HG02763 (cell line): ENCODE measurements at regions not wholly inside any gene's neighbourhood (a gene's known extent, or its start where the extent isn't known, plus 50 kb on each side); places are given as distances from the start of the nearest gene placed in this dataset.

Experiments
- ATAC-seq: cut with Tn5 transposase; IDR thresholded peaks from one replicate; pipeline ENCODE4 v1.9.1; 2021; ENCODE audit warnings: mild to moderate bottlenecking, moderate library complexity; ENCODE audit not compliant: unreplicated experiment

- ATAC-seq: no peak
These were observed 119.6 kb downstream of the BTC start for GRCh38 chr4:74674750-74675149.

DNA sequence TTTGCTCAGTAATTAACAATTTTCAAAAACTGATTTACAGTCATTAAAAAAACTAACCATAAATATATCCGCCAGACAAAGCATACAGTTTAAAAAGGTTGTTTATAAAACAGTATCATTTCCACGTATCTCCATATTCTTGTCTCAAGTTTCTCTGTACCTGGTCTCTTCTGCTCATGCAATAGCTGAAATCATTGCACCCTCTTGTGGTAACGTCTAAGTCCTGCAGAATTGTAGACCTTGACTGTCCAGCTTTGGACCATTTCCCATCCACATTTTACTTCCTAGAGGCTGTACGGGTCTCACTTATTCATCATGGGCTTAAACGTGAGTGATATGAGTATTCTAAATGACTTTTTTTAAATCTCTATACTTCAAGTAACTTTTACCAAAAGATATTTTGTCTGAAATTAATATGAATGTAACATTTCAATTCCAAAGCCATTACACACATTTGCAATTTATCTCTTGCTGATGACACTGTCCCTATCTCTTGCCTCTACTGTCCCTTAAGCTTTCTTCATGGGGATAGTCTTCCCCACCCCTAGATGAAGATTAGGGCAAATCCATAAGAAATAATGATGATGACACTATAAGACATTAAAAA lies 118.5 kb downstream of the BTC start:
- ATAC-seq: peak; percentile 57

DNA sequence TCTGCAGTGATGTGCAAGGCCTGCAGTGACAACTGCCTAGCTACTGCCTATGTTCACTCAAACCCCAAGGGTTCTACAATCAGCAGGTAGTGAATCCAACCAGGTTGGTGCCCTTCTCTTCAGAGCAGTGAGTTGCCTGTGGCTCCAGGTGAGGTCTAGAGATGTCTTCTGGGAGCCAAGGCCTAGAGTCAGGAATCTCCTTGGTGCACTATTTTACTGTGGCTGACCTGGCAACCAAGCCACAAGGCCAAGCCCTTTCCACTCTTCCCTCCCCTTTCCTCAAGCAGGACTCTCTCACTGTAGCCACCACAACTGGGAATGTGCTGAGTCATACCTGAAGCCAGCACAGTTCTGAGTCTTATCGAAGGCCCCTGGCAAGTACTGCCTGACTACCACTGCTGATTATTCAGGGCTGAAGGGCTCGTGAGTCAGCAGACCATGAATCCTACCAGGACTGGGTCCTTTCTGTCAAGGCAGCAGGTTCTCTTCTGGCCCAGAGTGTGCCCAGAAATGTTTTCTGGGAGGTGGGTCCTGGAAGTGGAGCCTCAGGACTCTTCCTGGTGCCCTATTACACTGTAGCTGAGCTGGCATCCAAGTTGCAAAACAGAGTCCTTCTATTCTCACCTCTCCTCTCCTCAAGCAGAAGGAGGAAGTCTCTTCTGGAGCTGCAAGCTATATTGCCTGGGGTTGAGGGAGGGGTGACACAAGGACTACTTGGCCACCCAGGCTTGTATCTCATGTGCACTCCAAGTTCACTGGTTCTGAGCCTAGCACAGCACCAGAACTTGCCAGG lies 111.6 kb downstream of the BTC start:
- no peak for ATAC-seq

GRCh38 chr4:74692972-74693371 lies 101.4 kb downstream of the BTC start:
- no peak for ATAC-seq
